Stimulated activated CD4-positive, alpha-beta T cell treated with anti-CD3 and anti-CD28 coated beads, Interleukin-1b, Interleukin-23, amount 100 ng/mL, for 1 hour (primary cell): ENCODE measurements at regions not wholly inside any gene's neighbourhood (a gene's known extent, or its start where the extent isn't known, plus 50 kb on each side); places are given as distances from the start of the nearest gene placed in this dataset.

ENCODE experiments used
- DNase-seq, 2 donors: peaks; one replicate each; pipeline ENCODE4 v3.0.0-alpha.2; 2020; ENCODE audit warnings: low read depth in 2 of 2

DNA sequence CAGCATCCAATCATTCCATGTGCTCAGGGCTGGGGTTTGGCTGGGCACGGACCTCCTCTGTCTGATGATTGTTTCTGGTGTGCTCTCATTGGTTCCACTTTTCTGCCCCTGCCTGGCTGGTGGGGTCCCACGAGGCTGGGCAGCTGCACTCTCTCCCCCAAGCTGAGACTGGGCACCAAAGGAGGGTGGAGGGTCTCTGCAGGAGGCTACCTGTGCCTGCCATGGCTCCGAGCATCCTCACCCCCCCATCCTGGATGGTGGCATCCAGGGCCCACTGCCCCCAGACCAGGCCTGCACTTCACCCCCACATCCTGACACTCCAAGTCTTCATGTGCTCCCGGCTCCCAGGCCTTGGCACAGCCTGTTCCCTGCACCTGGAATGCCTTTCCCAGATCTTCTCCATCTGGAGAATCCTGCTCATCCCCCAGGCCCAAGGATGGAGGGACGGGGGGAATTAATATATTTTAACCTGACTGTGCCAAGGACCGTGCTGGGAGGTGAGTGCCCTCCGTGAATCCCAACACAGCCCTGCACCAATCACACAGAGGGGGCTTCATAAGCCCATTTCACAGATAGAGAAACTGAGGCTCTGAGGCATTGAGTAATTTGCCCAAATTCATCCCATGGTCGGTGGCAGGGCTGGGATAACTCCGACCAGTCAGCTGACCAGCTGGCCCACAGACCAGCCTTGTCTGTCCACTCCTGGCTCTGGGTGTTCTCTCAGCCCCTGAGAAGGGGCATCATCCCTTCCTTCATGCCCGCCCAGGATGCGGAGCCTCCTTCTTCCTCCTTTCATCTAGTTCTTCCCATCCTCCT, 403.4 kb downstream of the MATN1 start:
- DNase-seq, result no peak

DNA sequence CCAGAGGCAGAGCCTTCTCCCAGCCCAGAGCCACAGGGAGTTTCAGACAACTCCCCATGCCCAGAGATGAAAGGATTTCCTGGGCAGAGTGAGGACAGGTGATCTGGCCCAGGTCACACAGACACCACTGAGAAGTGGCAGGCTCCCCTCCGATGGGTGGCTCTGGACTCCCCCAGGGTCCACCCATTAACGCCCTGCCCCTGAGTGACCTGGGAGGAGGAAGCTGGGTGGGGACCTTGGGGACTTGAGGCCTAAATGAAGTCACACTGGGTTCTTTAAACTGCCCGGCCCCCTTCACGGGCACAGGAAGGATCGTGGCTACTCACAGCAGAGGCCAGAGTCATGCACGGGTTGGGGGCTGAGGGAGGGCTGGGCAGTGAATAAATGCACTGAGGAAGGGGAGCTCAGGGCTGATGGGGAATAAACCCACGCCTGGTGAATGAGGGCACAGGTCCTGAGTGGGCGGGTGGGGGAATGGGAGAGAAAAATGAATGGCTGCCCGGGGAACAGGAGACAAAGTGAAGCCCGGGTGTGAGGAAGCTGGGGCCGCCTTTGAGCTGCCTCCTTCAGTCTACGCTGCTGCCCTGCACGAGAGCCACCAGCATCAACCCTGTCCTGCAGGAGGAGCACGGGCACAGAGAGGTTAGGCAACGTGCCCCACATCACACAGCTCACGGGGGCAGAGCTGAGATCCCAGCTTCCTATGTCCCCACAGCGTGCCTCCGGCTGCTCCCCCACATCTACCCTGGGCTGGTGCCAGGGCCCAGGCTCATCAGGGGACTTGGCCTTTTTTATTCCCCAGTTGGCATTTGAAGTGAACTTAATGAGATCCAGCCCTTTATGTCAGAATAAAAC, 404.3 kb downstream of the MATN1 start:
- no peak for DNase-seq

DNA sequence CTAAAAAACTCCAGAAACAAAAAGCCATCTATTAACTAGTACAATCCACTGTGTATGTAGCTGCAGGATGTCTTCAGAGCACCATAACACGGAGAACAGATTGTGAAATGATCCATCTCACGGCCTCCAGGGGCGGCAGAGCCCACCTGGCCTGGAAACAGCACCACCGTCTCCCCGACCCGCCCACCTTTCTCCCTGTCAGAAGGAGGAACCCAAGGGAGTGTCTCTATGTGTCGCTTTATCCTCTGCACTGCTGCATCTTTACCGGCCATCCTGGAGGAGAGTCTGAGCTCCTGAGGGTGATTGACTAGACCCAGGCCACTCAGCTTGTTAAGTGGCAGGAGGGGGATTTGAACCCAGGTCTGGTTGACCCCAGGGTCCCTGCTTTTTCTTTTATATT, 405.0 kb downstream of the MATN1 start:
- no peak for DNase-seq

- no peak for DNase-seq
Measured at GRCh38 chr1:30317921-30318320, 405.5 kb downstream of the MATN1 start.

GRCh38 chr1:30316056-30316455, 407.3 kb downstream of the MATN1 start:
- no peak for DNase-seq

DNA sequence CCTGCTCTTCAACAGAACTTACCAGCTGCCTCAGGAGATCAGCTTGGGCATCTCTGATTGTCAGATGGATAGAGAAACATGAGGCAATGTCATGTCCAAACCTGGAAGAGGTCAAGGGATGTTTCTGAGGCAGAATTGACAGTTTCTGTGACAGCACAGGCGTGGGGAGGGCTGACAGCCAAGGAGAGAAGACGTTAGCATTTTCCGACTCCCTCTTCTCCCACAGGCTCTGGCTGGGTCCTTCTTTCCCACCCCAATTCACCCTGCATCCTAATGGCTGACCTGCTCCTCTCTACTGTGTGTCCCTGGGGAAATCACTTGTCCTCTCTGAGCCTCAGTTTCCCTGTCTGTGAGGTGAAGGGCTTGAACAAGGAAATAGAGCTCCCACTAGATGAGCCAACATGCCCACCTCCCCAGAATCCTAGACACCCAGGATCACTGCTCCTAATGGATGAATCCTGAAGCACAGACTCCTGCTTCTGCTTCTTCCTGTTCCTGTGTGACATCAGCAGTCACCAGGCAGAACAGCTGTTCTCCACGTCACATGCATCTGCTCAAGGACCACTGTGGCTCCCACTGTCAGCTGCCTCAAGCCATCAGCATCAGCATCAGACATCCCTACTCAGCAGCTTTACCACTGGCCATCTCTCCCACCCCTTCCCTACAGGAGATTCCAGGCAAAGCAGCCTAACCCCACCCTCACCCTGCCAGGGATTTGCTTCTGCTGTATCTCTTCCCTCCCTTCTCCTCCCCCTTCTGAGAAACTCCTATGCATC, 408.0 kb downstream of the MATN1 start:
- DNase-seq, result no peak

- no peak for DNase-seq
Measured at GRCh38 chr1:30314591-30314990, 408.8 kb downstream of the MATN1 start.

DNA sequence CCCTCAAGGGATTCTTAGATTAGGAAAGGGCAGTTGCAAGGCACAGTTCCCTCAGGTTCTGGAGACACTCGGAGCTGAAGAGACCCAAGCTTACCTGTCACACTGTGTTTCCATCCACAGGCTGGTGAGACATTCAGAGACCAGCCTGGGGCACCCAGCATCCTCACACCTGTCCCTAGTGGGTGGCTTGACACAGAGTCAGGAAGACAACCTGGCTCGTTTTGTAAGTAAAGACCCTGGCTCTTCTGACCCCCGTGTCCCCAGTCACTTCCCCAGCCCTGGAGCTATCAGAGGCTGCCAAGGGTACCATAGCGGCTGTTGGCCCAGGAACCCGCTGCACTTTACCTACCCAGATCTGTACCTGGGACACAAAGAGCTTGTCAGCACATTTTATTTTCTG, 409.8 kb downstream of the MATN1 start:
- no peak for DNase-seq

DNA sequence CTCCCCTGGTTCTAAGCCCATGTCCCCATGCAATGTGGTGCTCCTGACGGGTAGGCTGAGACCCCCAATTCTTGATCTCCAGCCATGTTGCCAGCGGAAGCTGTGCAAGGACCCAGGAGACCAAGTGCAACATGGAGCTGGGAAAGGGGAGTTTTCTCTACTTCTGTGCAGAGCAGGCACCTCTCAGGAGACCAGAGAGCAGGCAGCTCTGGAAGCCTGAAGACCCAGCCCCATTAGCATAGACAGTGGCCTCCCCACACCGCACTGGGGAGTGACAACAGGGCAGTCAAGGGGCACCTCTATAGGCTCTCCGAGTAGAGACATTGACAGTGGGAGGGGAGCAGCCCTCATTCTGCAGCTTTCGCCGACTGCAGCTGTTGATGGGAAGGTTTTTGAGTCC, 410.2 kb downstream of the MATN1 start:
- no peak for DNase-seq

DNA sequence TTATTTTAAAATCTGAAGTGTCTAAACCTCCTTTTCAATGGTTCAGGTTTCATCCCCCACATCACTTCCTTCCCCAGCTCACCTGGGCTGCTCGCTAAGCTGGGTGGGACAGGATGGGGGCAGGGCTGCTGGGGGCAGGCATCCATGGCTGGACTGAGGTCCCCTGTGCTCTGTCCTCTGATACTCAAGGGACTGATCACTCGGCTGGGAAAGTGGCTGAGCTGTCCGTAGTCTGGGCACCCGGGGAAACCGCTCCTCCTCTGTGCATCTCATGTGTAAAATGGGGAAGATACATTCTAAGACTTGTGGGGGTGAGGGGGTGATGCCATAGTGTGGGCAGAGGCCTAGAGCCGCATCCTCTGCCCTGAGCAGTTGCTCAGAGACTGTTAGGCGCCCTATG, 411.2 kb downstream of the MATN1 start:
- DNase-seq, result no peak

DNA sequence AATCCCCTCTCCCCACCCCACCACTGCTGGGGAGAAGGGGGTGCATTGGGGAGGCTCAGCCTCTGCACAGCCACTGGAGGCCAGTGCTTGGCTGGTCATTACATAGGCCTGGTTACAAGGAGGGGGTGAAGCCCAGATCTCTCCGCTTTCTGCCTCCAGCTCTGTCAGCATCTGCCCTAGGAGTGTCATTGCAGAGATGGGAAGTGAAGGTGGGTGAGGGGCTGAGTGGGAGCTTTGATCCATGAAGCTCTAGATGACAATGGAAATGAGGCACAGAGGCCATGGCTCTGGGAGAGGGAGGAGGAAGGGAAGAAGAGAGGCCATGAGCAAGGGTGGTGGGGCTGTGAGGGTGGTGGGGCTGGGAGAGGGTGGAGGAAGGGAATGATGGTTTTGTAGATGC, 411.6 kb downstream of the MATN1 start:
- no peak for DNase-seq

DNA sequence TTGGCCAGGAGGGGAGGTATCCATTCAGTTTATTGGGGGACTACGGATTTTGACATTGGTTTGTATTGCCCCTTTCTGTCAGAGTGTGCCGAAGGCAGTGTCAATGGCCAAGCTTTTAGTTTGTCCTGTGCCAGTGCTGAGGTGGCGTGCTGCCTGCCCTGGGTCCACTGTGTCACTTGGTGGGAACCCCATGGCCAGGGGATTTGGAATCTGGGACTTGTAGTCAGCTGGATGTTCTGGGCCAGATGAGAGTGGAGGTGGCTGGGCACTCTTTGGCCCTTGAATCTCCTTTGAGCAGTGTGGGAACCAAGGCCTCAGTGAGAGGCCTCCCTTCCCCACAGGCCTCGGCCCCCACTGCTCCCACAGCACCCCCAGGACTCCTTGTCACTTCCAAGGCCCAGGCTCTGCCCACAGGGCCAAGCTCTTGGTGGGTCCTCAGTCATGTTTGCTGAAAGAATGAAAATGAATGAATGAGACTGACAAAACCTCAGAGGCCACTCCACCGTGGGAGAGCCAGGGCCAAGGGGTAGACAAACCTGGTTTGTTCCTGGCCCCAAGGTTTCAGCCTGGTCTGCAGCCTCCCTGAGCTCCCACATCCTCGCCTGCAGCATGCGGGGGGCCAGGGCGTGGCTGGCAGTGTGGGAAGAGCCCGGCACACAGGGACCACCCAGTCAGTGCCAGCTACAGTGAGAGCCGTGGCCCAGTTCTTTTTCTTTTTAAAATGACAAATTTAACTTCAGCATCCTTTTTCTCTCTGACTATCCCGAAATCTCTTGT, 412.2 kb downstream of the MATN1 start:
- no peak for DNase-seq

GRCh38 chr1:30307182-30307581, 416.2 kb downstream of the MATN1 start:
- DNase-seq, result no peak

DNA sequence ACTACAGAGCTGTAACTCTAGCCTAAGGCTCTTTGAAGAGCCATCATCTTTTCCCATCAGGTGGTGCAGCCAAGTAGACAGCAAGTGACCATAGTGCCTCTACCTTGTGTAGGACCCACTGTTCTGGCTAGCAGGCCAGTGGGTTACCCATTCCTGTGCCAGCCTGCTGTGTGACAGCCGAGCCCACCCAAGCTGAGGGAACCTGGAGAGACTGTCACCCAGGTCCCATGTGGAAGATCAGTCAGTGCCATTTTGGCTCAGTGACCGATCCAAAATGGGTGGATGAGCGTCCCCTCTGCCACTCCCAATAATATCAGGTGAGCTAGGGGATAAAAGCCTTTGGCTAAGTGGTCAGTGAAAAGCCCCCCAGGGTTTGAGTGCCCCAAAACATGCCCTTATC, 417.9 kb downstream of the MATN1 start:
- no peak for DNase-seq

GRCh38 chr1:30305061-30305460, 418.3 kb downstream of the MATN1 start:
- DNase-seq, result no peak

DNA sequence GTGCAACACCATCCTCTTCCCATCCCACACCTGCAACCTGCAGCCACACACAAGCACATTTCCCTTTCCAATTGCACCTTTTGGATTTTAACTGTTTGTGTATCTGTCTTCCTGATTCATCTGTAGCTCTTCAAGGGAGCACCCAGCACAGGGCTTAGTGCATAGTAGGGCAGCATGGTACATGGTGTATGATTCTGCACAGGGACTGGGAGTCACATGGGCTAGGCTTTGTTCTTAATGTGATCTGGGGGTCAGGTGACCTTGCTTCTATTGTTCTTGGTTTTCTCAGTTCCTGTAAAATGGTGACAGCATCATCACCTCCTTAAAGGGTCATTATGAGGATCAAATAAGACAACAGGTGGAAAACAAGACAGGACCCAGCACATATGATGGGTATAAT, 419.3 kb downstream of the MATN1 start:
- no peak for DNase-seq

GRCh38 chr1:30303387-30303786, 420.0 kb downstream of the MATN1 start:
- no peak for DNase-seq

GRCh38 chr1:30302858-30303257, 420.5 kb downstream of the MATN1 start:
- no peak for DNase-seq

DNA sequence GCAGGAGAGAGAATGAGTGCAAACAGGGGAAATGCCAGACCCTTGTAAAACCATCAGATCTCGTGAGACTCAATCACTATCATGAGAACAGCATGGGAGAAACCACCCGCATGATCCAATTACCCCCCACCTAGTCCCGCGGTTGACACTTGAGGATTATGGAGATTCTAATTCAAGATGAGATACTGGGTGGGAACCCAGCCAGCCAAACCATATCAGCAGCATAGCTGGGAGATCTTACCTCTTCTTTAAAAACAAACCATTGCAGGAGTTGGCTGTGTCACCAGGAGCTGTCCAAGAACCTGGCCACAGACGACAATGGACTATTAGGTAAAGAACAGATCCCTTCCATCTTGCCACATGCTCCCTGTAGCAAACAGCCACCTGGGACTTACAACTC, 422.7 kb downstream of the MATN1 start:
- no peak for DNase-seq

DNA sequence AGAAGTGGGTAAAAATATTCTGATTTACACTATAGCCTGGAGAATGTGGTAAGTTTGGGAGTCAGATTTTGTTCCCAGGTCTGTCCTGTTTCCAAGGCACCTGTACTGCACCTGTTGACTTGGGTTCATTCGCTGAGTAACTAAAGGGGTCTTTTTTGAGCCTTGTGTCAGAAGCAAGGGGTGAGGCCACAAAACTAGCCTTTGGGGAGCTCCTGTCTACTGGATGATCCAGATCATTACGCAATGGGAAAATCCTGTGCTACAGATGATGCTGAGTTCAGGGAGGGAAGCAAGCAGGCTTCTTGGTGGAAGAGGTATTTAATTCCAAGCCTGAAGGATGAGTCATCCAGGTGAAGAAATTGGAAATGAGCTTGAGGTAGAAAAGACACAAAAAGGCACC, 424.0 kb downstream of the MATN1 start:
- DNase-seq, result no peak

GRCh38 chr1:30295674-30296073, 427.7 kb downstream of the MATN1 start:
- DNase-seq, result no peak

GRCh38 chr1:30295266-30295665, 428.1 kb downstream of the MATN1 start:
- no peak for DNase-seq
